ENCODE measurements at regions not wholly inside any gene's neighbourhood (a gene's known extent, or its start where the extent isn't known, plus 50 kb on each side); places are given as distances from the start of the nearest gene placed in this dataset.
"Not testable (repeated sequence)": the region's sequence is repeated elsewhere in the genome, so short reads cannot be mapped to it uniquely, and the experiment has no call there.

- not testable (repeated sequence) for H3K4me3 ChIP-seq (ENCODE audit: low read length); H3K27me3 ChIP-seq (replicated peaks; ENCODE audit: insufficient read depth, low read length); H4K20me1 ChIP-seq (ENCODE audit: insufficient read depth, low read length); H3K79me2 ChIP-seq (ENCODE audit: low read length); H3K27ac ChIP-seq (ENCODE audit: low read length); H3K9me2 ChIP-seq (replicated peaks; ENCODE audit: insufficient read depth, low read length); H3F3A ChIP-seq (ENCODE audit: insufficient read depth, low read length); H2AFZ ChIP-seq (ENCODE audit: low read length); H3K9ac ChIP-seq (ENCODE audit: low read length); H3K4me1 ChIP-seq (ENCODE audit: low read length); H3K9me3 ChIP-seq (replicated peaks; ENCODE audit: insufficient read depth, low read length); H3K36me3 ChIP-seq (replicated peaks; ENCODE audit: insufficient read depth, low read length); DNase-seq; H3K4me2 ChIP-seq (ENCODE audit: low read depth, low read length)
Measured at GRCh38 chr5:93682471-93683404, 58.7 kb downstream of the POU5F2 start.

GRCh38 chr5:93681432-93681831 is 60.0 kb downstream of the POU5F2 start:
- Histone ChIP-seq H3K4me3 (ENCODE audit: low read length) (no peak overlapping the region), H3K27ac (ENCODE audit: low read length) (no peak overlapping the region), H4K20me1 (ENCODE audit: insufficient read depth, low read length) (no peaks in the 10 kb centered on the region), H3K4me1 (ENCODE audit: low read length) (no peaks in the 10 kb centered on the region), H3K27me3 (replicated peaks; ENCODE audit: insufficient read depth, low read length) (no peaks in the 10 kb centered on the region), H3F3A (ENCODE audit: insufficient read depth, low read length) (no peaks in the 10 kb centered on the region), H2AFZ (ENCODE audit: low read length) (no peak overlapping the region), H3K9me2 (replicated peaks; ENCODE audit: insufficient read depth, low read length) (no peaks in the 10 kb centered on the region), H3K9ac (ENCODE audit: low read length) (no peak overlapping the region), H3K36me3 (replicated peaks; ENCODE audit: insufficient read depth, low read length) (no peaks in the 10 kb centered on the region), H3K9me3 (replicated peaks; ENCODE audit: insufficient read depth, low read length) (no peaks in the 10 kb centered on the region), H3K79me2 (ENCODE audit: low read length) (no peaks in the 10 kb centered on the region), H3K4me2 (ENCODE audit: low read depth, low read length) (no peak overlapping the region)
- DNase-seq: no peak
- TF ChIP-seq EZH2 (optimal IDR thresholded peaks at IDR 0.05; ENCODE audit: low read depth, low read length) (no peak), EZH2phosphoT487 (IDR thresholded peaks at IDR 0.05; ENCODE audit: low read length) (no peak), CTCF (IDR thresholded peaks at IDR 0.05; ENCODE audit: low read length) (no peak)

GRCh38 chr5:93677359-93677891 is 64.0 kb downstream of the POU5F2 start:
- no peaks in the 10 kb centered on the region for H3K9me2 ChIP-seq (replicated peaks; ENCODE audit: insufficient read depth, low read length)
- no peak overlapping the region for H3K9ac ChIP-seq (ENCODE audit: low read length)
- no peaks in the 10 kb centered on the region for H3K27me3 ChIP-seq (replicated peaks; ENCODE audit: insufficient read depth, low read length)
- no peak overlapping the region for H2AFZ ChIP-seq (ENCODE audit: low read length)
- H3F3A ChIP-seq (ENCODE audit: insufficient read depth, low read length): no peaks in the 10 kb centered on the region
- TF ChIP-seq CTCF (IDR thresholded peaks at IDR 0.05; ENCODE audit: low read length) (no peak), EZH2phosphoT487 (IDR thresholded peaks at IDR 0.05; ENCODE audit: low read length) (no peak), EZH2 (optimal IDR thresholded peaks at IDR 0.05; ENCODE audit: low read depth, low read length) (no peak)
- no peaks in the 10 kb centered on the region for H4K20me1 ChIP-seq (ENCODE audit: insufficient read depth, low read length)
- DNase-seq: no peak
- H3K4me2 ChIP-seq (ENCODE audit: low read depth, low read length): no peak overlapping the region
- H3K27ac ChIP-seq (ENCODE audit: low read length): no peak overlapping the region
- no peaks in the 10 kb centered on the region for H3K36me3 ChIP-seq (replicated peaks; ENCODE audit: insufficient read depth, low read length)
- H3K4me1 ChIP-seq (ENCODE audit: low read length): 0 out of 2 replicates have a peak, but pooled peaks cover 5% of the 10 kb centered on the region
- no peaks in the 10 kb centered on the region for H3K79me2 ChIP-seq (ENCODE audit: low read length)
- no peaks in the 10 kb centered on the region for H3K9me3 ChIP-seq (replicated peaks; ENCODE audit: insufficient read depth, low read length)
- H3K4me3 ChIP-seq (ENCODE audit: low read length): no peak overlapping the region

GRCh38 chr5:93676704-93677103 is 64.7 kb downstream of the POU5F2 start:
- no peak overlapping the region for H3K27ac ChIP-seq (ENCODE audit: low read length)
- TF ChIP-seq CTCF (IDR thresholded peaks at IDR 0.05; ENCODE audit: low read length) (no peak), EZH2 (optimal IDR thresholded peaks at IDR 0.05; ENCODE audit: low read depth, low read length) (no peak), EZH2phosphoT487 (IDR thresholded peaks at IDR 0.05; ENCODE audit: low read length) (no peak)
- H3K4me2 ChIP-seq (ENCODE audit: low read depth, low read length): no peak overlapping the region

More at GRCh38 chr5:93676704-93677103, 64.7 kb downstream of the POU5F2 start:
- Histone ChIP-seq H2AFZ (ENCODE audit: low read length) (no peak overlapping the region), H3K9me3 (replicated peaks; ENCODE audit: insufficient read depth, low read length) (no peaks in the 10 kb centered on the region), H3K4me3 (ENCODE audit: low read length) (no peak overlapping the region), H3K79me2 (ENCODE audit: low read length) (no peaks in the 10 kb centered on the region), H3K4me1 (ENCODE audit: low read length) (0 out of 2 replicates have a peak, but pooled peaks cover 5% of the 10 kb centered on the region), H4K20me1 (ENCODE audit: insufficient read depth, low read length) (no peaks in the 10 kb centered on the region), H3K9ac (ENCODE audit: low read length) (no peak overlapping the region), H3F3A (ENCODE audit: insufficient read depth, low read length) (no peaks in the 10 kb centered on the region), H3K27me3 (replicated peaks; ENCODE audit: insufficient read depth, low read length) (no peaks in the 10 kb centered on the region), H3K36me3 (replicated peaks; ENCODE audit: insufficient read depth, low read length) (no peaks in the 10 kb centered on the region), H3K9me2 (replicated peaks; ENCODE audit: insufficient read depth, low read length) (no peaks in the 10 kb centered on the region)
- no peak for DNase-seq
